NCI-H226 (cell line): ENCODE measurements at regions not wholly inside any gene's neighbourhood (a gene's known extent, or its start where the extent isn't known, plus 50 kb on each side); places are given as distances from the start of the nearest gene placed in this dataset.

Experiments
- DNase-seq: peaks from one replicate; pipeline ENCODE4 v3.0.0-alpha.2; 2015

- peak; percentile 70 for DNase-seq
Observed at GRCh38 chrX:107561468-107562215, 66.7 kb upstream of the PRPS1 start.

- peak; percentile 92 for DNase-seq
Observed at GRCh38 chrX:107562482-107562881, 65.8 kb upstream of the PRPS1 start.

GRCh38 chrX:107563824-107564223 lies 64.5 kb upstream of the PRPS1 start:
- no peak for DNase-seq

- DNase-seq: no peak
Observed at GRCh38 chrX:107565015-107565414, 63.3 kb upstream of the PRPS1 start.

GRCh38 chrX:107565931-107566603 lies 62.2 kb upstream of the PRPS1 start:
- DNase-seq: peak; percentile 76

GRCh38 chrX:107566604-107567262 lies 61.6 kb upstream of the PRPS1 start:
- peak; percentile 45 for DNase-seq

GRCh38 chrX:107567370-107567769 lies 60.9 kb upstream of the PRPS1 start:
- no peak for DNase-seq

GRCh38 chrX:107571296-107571998 lies 56.9 kb upstream of the PRPS1 start:
- peak; percentile 88 for DNase-seq

GRCh38 chrX:107573016-107573415 lies 55.3 kb upstream of the PRPS1 start:
- no peak for DNase-seq

GRCh38 chrX:107574054-107574683 lies 54.1 kb upstream of the PRPS1 start:
- no peak for DNase-seq

GRCh38 chrX:107574711-107575110 lies 53.6 kb upstream of the PRPS1 start:
- DNase-seq: peak; percentile 16

GRCh38 chrX:107576392-107576791 lies 51.9 kb upstream of the PRPS1 start:
- no peak for DNase-seq

- no peak for DNase-seq
Observed at GRCh38 chrX:107576841-107577240, 51.5 kb upstream of the PRPS1 start.

GRCh38 chrX:107577933-107578332 lies 50.4 kb upstream of the PRPS1 start:
- DNase-seq: no peak
